SKM-1 treated with dmso at 0.1 percent for 144 hours (cell line): ENCODE measurements at regions not wholly inside any gene's neighbourhood (a gene's known extent, or its start where the extent isn't known, plus 50 kb on each side); places are given as distances from the start of the nearest gene placed in this dataset.
"Not testable (repeated sequence)": the region's sequence is repeated elsewhere in the genome, so short reads cannot be mapped to it uniquely, and the experiment has no call there.

Experiments
- DNase-seq: peaks from one replicate; lab custom pipeline; 2025; ENCODE audit not compliant: unreplicated experiment; lab: John Stamatoyannopoulos, UW

DNA sequence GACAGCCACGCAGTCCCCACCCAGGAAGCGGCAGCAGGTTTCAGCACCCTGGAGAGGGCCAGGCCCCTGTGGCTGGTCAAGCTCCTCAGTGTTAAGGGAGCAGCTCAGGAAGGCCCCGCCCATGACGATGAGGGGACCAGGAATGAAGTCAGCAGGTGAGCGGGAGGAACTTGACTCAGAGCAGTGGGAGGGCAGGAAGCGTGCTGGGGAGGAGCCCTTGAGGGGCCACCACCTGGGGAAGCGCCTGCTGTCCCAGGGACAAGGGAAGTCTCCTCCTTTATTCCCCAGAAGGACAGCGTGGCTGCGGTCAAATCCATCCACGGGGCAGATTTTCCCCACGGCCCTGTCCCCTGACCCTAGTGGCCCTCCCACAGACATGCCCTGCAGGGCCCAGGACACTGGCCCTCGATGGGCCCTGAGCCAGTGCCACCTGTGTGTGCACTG is 357.6 kb downstream of the ADGRD1 start:
- DNase-seq, result not testable (repeated sequence)

DNA sequence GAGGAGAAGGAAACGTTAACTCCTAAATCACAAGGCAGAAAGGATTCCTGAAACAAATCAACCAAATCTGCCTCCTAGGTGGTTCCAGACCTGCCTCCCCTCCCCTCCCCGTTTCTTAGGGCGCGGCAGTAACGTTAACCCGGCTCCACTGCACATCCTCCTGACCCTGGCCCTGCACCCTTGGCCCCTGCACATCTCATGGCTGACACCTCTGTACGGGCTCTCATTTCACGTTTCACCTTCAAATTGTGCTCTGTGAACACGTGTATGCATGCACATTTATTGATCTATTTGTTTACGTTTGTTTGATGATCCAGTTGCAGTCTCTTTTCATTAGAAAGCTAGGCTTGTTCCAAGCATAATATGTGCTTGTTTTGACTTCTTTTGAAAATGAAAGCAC is 358.1 kb downstream of the ADGRD1 start:
- DNase-seq, result no peak

DNA sequence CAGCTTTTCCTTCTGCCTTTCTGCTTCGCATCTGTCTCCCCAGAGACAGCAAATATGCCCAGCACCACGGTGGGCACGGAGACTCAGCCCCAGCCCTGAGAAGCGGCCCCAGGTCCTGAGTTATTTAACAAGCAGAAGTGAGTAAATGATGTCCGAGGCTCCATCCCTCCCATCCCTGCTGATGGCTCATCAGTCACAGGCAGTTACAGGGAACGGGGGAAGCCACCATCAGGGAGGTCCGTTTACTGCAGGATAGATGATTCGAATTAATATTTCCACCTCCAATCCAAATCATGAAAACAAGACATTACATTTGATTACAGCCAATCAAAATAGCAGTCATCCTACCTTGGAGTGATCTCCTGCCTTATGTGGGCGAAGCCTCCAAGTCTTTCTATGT is 358.7 kb downstream of the ADGRD1 start:
- DNase-seq, result not testable (repeated sequence)

DNA sequence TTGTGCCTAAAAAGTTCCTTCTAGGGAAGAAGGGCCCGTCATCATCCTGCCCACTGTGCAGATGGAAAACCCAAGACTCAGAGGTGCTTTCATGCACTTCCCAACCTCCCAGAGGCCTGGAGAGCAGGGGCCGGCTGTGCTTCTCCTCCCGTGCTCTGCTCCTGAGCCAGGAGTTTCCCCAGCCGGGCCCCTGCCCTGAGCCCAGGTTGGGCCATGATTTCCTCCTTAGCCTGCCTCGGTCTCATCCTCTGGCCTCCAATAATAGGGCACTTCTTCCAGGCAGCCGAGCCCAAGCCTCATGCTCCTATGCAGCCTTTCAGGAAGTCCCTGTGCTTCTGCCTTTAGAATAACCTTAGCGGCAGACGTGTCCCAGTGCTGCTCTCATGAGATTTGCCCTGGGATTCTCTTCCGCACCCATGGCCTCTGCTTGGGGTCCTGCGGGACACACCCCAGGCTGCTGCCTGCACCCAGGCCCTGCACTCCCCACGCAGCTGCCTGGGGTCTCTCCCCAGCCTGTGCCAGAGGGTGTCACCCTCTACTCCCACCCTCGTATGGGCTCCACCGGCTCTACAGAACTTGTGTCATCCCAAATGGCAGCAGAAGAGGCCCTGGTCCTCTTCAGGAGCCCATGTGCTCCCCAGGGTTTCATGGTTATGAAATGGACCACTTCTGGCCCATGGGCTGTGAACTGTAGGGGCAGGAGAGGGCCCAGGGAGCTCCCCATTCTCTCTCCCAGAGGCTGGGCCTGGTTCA is 359.3 kb downstream of the ADGRD1 start:
- DNase-seq, result no peak

DNA sequence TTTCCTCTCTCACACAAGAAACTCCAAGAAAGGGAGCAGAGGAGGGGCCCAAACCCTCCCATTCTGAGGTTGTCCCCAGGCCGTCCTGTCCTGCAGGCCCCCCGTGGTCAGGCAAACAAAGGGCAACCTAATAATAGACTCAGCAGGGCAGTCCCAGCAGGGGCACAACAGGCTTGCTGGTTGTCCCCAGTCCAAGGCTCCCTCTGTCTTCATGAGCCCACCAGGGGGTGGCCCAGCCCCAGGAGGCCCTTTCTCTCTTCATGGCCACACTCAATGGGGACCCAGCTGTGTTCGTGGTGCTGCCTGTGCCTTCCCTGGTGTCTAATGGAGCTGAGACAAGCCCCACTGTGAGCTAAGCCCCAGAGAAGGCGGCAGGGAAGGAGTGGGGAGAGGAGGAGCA is 359.9 kb downstream of the ADGRD1 start:
- no peak for DNase-seq

DNA sequence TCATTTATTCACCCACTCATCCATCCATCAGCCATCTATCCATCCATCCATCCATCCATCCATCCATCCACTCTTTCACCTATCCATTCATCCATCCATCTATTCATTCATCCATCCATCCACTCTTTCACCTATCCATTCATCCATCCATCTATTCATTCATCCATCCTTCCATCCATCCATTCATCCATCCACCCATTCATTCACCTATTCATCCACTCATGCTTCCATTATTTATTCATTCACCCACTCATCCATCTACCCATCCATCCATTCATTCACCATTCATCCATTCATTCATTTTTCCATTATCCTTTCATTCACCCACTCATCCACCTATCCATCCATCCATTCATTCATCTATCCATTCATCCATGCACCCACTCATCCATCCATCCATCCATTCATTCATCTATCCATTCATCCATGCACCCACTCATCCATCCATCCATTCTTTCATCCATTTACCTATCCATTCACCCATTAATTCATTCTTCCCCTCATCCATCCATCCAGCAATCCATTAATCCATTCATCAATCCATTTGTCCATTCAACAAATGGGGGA is 360.9 kb downstream of the ADGRD1 start:
- no peak for DNase-seq

DNA sequence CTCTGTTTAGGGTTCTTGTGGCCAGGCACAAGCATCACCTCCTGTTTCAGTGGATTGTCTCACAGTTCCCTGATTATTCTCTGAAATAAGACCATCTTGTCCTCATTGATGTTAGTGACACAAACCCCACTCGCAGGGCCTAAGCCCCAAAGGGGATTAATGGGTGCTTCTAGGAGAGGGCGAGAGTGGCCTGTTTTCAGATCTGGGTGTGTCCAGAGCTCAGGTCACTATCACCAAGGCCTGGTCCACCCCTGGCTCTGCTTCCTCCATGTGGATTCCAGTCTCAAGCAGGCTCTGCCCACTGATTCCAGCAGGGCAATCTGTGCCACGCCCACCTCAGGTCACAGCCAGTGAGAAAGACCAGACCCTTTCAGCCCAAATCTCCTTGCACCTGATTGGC is 361.9 kb downstream of the ADGRD1 start:
- no peak for DNase-seq

DNA sequence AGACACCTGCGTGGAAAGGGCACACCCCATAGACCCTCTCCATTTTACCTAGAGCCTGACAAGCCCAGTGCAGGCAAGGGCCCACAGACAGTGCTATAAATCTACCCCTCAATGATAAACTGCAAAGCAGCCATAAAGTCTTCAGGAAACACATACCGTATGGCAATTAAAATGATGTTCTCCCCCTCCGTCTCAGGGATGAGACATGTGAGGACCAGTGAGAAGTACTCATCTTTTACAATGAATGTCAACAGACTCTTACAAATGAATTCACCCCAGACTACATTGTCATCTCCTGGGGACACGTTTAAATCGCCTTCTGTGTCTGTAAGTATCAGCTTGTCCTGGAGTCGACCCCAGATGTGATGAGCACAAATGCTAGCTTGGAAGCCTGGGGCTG is 362.7 kb downstream of the ADGRD1 start:
- DNase-seq, result no peak

DNA sequence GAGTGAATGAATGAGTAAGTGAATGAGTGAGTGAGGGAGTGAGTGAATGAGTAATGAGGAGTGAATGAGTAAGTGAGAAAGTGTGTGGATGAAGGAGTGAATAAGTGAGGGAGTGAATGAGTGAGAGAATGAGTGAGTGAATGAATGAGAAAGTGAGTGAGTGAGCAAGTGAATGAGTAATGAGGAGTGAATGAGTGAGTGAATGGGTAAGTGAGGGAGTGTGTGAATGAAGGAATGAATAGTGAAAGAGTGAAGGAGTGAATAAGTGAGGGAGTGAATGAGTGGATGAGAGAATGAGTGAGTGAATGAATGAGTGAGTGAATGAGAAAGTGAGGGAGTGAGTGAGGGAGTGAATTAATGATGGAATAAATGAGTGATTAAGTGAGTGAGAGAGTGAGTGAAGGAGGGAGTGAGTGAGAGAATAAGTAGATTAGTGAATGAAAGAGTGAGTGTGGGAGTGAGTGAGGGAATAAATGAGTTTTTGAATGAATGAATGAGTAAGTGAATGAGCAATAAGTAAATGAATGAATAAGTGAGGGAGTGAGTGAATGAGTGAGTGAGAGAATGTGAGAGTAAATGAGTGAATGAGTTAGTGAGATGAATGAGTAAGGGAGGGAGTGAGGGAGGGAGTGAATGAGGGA is 364.5 kb downstream of the ADGRD1 start:
- no peak for DNase-seq

DNA sequence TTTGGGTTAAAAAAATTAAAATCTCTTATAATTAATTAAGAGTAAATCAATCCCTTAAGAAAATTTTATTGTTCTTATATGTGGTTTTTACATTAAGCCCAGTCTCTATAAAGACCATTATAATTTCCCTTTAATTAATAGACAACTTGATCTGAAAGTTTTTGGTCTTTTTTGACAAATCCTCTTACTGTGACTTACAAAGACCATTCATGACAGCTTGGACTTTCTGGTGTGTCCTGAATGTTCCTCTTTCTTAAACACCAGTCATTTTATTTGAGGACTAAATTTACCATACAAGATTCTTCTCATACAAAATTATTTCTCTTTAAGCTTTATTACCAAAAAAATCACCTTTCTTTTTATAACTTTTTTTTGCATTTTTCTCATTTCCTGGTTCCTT is 368.3 kb downstream of the ADGRD1 start:
- no peak for DNase-seq

DNA sequence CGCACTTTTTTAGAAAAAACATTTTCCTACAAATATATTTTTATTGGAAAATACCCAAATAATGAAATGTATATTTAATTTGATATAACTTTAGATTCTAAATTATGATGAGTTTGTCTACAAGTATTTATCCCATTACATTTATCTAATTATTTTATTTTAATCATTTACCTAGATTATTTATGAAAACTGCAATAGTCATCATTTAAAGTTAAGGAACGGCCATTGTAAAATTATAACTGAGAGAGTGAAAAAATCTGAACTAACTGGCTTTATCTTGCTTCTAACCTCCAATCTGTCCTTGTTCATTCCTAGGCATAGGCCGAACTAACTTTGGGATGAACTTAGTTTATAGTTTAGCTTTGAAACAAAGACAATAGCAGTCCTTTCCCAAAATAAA is 368.8 kb downstream of the ADGRD1 start:
- DNase-seq, result not testable (repeated sequence)

DNA sequence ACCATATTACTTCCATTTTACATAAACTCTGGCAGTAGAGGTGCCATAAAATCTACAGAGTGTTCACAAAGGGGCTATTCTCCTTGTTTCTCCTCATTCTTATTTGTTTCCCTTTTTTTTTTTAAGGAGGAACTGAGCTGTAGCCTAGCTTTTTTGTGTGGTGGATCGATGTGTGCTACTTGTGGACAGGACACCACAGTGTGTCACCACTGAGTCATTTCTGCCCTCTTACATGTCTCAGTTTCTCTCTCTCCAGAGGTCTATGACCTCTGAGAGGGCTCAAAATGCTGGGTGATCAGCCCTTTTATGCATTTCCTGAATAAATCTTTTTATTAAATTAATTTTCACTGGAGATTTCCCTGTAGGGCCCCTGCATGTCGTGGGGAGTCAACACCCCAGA is 370.2 kb downstream of the ADGRD1 start:
- DNase-seq, result no peak

DNA sequence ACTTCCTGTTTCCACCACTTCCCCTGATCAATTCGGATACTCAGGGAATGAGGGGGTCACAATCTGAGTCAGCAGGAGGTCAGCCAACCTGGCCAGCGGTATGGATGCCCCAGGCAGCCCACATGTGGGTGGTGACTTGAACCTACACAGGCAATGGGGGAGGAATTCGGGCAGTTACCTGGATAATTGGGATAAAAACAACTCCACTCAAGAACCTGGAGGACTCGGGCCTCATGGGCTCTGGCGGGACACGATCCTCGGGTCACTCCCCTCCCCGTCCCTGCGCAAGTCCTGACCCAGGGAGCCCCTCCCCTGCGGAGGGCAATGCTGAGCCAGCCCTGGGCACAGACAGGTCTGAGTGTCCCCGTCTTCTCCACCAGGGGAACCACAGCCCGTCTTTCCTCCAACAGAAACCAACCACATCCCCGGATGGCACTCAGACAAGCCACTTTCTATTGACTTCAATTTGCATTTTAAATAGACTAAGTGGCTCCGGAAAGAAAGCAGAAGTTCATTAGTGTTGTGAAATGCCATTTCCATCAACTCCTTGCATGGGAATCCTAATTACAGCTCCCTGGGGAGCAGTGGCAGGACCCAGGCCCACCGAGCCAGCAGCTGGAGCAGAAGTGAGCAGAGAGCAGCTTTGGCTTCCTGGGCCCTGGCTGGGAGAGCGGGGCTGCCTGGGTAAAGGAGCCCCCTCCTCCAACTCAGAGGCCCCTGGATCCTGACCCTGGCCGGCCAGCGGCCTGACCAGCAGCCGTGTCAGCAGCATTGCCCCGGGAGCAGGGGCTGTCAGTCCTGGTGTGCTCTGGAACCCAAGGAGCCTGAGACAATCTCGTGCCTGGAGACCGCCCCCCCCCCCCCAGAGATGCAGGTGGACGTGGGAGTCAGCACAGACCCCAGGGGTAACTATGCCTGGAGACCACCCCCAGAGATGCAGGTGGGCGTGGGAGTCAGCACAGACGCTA is 374.1 kb downstream of the ADGRD1 start:
- no peak for DNase-seq

DNA sequence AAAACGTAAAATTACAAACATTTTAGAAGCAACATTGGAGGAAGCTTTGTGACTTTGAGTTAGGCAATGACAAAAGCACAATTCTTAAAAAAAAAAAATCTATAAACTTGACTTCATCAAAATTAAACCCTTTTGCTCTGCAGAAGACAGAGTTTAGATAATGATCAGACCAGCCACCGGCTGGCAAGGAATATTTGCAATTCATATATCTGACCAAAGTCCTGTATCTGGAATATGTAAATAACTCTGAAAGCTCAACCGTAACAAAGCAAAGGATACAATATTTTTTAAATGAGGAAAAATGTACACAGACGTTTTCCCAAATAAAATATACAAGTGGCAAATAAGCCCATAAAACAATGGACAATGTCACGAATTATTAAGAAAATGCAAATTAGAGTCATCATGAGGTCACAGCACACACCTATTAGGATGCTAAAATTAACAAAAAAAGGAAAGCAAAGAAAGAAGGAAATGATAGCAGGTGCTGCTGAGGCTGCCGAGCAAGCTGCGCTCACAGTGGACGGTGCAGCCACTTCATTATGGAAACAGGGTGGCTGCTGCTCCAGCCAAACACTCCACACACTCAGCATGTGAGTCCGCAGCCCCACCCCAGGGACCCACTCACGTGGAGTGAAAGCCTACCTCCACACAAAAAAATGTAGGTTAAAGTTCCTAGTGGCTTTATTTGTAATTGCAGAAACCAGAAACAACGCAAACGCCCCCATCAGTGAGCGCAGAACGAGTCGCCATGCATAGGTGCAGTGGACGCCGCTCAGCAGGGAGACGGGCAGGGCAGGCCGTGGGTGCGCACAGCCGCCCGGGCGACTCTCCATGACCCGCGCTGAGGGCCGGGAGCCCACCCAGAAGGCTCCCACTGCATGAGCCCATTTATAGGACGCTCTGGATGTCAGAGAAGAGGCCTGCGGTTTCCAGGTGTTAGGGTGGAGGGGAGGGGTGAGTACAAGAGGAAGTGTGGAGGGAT is 375.4 kb downstream of the ADGRD1 start:
- not testable (repeated sequence) for DNase-seq

DNA sequence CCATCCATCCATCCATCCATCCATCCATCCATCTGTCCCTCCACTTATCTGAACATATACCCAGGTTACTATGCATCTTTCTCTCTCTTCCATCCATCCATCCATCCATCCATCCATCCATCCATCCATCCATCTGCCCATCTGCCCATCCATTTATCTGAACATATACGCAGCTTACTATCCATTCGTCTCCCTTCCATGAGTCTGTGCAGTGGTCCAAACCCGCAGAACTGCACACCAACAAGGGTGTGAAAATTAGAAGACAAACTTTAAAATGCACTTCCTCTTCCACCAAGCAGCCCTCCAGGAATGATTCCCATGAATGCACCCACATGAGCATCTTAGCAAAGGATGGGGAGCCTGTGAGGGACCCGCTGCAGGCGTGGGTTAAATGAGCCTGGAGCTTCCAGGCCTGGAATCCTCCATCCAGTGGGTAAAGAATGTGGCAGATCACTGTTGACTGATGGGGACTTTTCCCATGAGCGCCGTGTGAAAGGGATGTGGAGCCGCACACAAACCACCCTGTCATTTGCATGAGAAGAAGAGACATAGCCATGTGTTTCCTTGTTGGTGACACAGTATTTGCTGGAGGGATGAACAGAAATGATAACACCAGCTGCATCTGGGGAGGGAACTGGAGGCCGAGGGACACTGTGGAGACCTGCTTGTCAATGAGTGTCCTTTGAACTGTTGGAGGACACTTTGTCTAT is 376.6 kb downstream of the ADGRD1 start:
- no peak for DNase-seq

DNA sequence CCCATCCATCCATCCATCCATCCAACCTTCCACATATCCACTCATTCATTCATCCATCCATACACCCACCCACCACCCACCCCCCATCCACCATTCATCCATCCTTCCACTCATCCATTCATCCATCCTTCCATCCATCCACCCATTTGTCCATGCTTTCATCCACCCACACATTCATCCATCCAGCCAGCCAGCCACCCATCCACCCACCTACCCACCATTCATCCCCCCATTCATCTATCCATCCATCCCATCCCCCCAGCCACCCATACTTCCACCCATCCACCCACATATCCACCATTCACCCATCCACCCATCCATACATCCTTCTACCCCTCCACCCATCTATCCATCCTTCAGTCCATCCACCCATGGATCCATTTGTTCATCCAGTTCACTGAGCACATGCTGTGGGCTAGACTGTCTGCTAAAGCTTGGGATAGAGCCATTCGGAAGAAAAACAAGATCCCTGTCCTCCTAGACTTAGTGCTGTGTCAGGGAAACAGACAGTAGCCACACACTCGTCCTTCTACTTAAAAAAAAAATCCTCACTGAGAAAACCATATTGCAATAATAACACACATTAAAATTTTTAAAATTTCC is 377.5 kb downstream of the ADGRD1 start:
- DNase-seq, result no peak

DNA sequence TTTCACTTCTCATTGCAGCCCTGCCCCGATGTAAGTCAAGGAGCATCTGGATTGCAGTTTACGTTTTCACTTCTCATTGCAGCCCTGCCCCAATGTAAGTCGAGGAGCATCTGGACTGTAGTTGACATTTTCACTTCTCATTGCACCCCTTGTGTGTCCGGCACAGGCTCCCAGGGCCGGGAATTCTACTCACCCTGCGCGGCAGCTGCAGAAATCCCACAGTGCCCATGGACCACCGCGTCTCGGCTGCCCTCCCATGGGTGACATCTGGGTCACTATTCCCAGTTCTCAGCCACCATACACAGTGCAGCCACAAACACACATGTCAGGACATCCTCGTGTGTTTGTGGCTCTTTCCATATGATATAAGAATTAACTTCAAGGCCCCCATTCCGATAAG is 378.5 kb downstream of the ADGRD1 start:
- no peak for DNase-seq

DNA sequence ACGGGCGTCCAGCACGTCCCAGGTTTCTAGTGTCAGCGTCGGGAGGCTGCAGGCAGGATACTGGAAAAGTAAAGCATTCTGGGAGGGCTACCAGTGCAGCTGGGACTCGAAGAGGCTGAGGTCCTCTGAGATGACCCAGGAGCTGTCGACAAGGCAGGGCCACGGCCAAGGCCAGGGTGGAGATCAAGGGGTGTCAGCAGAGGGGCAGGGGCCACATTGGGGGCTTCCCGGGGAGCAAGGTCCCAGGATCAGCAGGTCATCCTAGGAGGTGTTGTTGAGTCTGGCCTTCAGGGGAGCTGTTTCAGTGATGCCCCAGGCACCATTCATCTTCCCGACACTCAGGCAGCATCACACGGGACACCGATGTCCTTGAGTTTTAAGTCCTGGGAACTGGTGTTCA is 377.8 kb upstream of the SFSWAP start:
- no peak for DNase-seq
